GM12875 (cell line): ENCODE measurements at regions not wholly inside any gene's neighbourhood (a gene's known extent, or its start where the extent isn't known, plus 50 kb on each side); places are given as distances from the start of the nearest gene placed in this dataset.

Experiments used
- H3K4me3 ChIP-seq: one replicate; pipeline ENCODE4 v1.5.1; 2011; ENCODE audit warnings: low read depth, low read length, control low read depth
- TF ChIP-seq, protein P1 (sequence below): IDR thresholded peaks from 2 replicates; pipeline ENCODE4 v1.5.1; 2011; ENCODE audit warnings: low read depth, mild to moderate bottlenecking, control low read depth, inconsistent platforms, low read length, moderate library complexity, borderline replicate concordance; ENCODE audit not compliant: insufficient read depth

DNA sequence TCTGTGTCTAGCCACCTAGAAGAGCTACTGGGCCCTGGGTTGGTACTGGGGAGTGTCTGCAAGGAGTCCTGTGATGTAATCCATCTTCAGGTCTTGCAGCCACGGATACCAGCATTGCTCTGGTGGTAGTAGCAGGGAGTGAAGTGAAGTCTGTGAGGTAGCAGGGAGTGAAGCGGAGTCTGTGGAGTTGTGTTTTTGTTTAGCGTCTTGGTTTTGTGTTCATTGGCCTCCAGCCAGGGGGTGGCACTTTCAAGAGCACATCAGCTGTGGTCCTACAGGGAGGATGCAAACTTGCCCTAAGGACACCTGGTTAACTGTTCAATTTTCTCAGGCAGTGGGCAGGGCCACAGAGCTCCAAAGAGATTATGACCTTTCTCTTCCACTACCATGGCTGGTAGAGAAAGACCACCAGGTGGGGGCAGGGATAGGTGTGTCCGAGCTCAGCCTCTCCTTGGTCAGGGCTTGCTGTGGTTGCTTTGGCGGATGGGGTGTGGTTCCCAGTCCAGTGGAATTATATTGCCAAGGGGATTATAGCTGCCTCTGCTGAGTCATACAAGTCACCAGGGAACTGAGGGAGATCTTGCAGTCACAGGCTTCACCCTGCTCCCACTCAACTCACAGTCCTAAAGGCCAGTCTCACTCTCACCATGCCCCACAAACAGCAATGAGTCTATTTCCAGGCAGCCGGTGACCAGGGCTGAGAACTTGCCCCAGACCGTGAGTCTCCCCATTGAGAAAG lies 424.7 kb downstream of the ZBBX start:
- TF ChIP-seq, protein P1, sequence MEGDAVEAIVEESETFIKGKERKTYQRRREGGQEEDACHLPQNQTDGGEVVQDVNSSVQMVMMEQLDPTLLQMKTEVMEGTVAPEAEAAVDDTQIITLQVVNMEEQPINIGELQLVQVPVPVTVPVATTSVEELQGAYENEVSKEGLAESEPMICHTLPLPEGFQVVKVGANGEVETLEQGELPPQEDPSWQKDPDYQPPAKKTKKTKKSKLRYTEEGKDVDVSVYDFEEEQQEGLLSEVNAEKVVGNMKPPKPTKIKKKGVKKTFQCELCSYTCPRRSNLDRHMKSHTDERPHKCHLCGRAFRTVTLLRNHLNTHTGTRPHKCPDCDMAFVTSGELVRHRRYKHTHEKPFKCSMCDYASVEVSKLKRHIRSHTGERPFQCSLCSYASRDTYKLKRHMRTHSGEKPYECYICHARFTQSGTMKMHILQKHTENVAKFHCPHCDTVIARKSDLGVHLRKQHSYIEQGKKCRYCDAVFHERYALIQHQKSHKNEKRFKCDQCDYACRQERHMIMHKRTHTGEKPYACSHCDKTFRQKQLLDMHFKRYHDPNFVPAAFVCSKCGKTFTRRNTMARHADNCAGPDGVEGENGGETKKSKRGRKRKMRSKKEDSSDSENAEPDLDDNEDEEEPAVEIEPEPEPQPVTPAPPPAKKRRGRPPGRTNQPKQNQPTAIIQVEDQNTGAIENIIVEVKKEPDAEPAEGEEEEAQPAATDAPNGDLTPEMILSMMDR = no peak
- no peak overlapping the region for H3K4me3 ChIP-seq

DNA sequence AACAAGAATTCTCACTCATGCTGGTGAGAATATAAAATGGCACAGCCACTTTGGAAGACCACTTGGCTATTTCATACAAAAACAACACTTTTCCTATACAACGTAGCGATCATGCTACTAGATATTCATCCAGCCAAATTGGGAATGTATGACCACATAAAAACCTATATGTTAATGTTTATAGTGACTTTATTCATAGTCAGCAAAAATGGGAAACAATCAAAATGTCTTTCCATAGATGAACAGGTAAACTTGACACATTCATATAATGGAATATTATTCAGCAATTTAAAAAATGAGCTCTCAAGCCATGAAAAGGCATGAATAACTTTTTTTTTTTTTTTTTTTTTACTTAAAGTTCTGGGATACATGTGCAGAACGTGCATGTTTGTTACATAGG lies 445.2 kb downstream of the ZBBX start:
- no peak overlapping the region for H3K4me3 ChIP-seq
- TF ChIP-seq, protein P1 = no peak

DNA sequence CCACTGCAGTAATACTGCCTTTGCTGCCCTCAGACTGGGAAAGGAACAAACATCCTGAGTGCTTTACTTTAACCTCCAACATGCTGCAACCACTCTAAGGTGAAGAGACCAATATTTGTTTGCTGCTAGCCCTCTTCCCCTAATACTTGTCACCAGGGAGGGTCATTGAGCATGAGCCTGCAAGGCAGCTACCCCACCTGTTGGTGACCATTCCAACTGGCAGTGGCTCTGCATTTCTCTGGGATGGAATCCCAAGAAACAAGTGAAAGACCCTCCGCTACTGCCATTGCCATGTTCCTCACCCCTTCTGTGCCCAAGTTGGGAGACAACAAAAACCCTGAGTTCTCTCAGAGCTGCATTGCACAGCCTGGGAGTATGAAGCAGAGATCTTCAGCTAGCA lies 462.7 kb downstream of the ZBBX start:
- TF ChIP-seq, protein P1 = no peak
- H3K4me3 ChIP-seq = no peak overlapping the region

DNA sequence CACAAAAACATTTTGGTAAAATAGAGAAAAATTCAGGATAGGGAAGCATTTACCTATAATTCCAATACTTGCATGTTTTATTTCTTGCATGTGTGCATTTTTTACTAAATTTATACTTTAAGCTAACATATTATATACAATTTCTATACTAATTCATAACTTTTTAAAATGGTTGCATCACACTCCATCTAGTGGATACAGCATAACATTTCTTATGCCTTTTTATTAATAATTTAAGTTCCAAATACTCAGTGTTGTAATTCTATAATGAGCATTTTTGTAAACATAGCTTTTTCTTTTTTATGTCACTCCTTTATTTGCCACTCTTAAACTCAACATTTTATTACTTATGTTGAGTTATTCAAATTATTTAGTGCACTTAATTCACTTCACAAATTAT lies 477.7 kb downstream of the ZBBX start:
- TF ChIP-seq, protein P1 = no peak
- no peak overlapping the region for H3K4me3 ChIP-seq

DNA sequence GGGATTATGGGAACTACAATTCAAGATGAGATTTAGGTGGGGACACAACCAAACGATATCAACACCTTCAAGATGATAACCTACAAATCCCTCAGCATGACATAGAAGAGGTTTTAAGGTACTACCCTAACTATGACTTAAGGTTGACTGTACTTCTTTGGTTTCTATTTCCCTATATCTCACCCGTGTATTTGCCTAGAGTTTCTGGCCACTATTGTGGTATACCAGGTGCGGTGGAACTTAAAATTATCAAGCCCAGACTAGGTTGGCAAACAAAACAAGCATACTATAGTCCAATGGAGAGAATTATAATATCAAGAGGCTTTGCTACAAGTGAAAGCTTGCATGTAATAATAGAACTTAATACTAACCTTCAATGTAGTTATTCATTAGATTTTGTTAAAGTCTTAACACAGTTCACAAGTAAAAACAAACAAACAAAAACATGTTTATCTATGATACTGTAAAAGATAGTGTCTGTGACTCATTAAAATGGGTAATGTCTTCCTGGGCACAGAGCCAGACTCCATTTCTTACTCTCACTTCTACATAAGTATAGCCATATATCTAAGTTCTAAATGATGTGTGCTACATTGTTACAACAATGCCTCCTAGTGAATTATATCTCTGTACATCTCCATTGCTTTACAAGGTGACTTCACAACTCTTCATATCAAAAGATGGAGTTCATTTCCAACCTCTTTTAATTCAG lies 479.1 kb downstream of the ZBBX start:
- no peak overlapping the region for H3K4me3 ChIP-seq
- TF ChIP-seq, protein P1 = no peak

DNA sequence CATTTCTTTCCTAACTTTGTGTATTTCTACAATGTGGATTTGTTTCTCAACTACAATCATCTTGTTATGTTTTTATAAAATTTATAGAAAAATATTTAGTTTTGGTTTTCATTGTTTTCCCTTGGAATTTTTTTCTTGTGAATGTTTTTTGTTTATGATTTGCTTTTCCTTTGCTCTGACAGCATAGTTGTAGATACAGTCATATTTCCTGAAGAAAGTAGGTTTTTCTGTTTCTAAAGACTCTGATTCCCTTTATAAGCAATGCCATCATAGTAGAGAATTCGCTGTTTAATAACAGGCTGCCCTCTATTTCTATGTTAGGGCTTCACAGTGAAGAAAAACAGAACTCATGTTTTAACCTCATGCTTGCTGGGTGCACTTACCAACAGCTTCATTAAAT lies 482.3 kb downstream of the ZBBX start:
- no peak overlapping the region for H3K4me3 ChIP-seq
- TF ChIP-seq, protein P1 = no peak

DNA sequence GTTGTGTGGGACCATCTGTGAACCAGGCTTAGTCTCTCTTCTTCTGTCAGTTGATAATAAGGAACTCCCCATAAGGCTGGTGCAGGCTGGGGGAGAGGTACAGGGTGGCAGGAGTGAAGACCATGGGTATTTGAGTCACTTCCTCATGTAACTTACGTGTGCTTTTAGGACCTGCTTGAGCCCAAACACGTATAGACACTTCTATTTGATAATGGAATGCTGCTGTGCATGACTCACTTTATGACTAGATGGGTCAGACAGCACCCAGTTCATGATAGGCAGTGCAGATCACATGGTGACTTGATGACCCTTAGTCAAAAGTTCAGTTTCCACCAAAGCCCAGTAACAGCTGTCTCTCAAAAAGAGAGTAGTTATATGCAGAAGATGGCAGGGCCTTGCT lies 490.9 kb downstream of the ZBBX start:
- TF ChIP-seq, protein P1 = no peak
- no peak overlapping the region for H3K4me3 ChIP-seq
